HUES6 (cell line): ENCODE measurements at regions not wholly inside any gene's neighbourhood (a gene's known extent, or its start where the extent isn't known, plus 50 kb on each side); places are given as distances from the start of the nearest gene placed in this dataset.

ENCODE experiments used
- H3K27ac ChIP-seq: 2 replicates; pipeline ENCODE4 v1.7.0; 2013; ENCODE audit warnings: low read depth, mild to moderate bottlenecking, low read length, inconsistent platforms
- H3K27me3 ChIP-seq: 2 replicates; pipeline ENCODE4 v1.6.1; 2013; ENCODE audit warnings: low read length; ENCODE audit not compliant: control insufficient read depth, insufficient read depth
- H3K36me3 ChIP-seq: 2 replicates; pipeline ENCODE4 v1.6.1; 2013; ENCODE audit warnings: low read length; ENCODE audit not compliant: control insufficient read depth, insufficient read depth
- H3K4me1 ChIP-seq: 2 replicates; pipeline ENCODE4 v1.6.1; 2013; ENCODE audit warnings: low read length; ENCODE audit not compliant: control insufficient read depth, insufficient read depth
- H3K4me3 ChIP-seq: 2 replicates; pipeline ENCODE4 v1.5.1; 2013; ENCODE audit warnings: low read depth, low read length
- H3K9ac ChIP-seq: one replicate; pipeline ENCODE4 v1.6.1; 2013; ENCODE audit warnings: mild to moderate bottlenecking, low read length
- H3K9me3 ChIP-seq: 2 replicates; pipeline ENCODE4 v1.6.1; 2013; ENCODE audit warnings: low read depth, low read length; ENCODE audit not compliant: control insufficient read depth, insufficient read depth

DNA sequence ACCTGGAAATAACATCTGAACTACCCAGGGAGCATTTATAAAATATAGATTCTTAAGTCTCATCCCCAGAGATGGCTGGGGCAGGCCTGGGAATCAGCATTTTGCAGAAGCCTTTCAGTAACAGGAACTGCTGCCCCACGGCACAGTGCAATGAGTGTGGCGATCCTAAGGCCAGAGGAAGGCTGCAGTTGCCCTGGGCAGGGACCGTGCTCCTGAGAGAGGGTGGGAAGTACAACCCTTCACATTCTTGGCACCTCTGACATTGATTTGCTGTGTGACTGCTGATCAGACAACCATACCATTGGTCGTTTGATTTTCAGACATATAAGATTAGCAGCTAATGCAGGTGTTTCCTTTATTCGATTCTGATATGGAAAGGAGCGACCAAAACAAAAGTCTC, 233.6 kb downstream of the STIM2 start:
- H3K4me3 ChIP-seq = no peak overlapping the region
- no peak overlapping the region for H3K9ac ChIP-seq

GRCh38 chr4:27094783-27095182, 234.1 kb downstream of the STIM2 start:
- Histone ChIP-seq H3K36me3 (no peaks in the 10 kb centered on the region), H3K4me3 (no peak overlapping the region), H3K9ac (no peak overlapping the region), H3K4me1 (peaks cover 38% of the 10 kb centered on the region), H3K27me3 (no peaks in the 10 kb centered on the region), H3K9me3 (no peaks in the 10 kb centered on the region), H3K27ac (no peak overlapping the region)

More for the DNA sequence above, 233.6 kb downstream of the STIM2 start:
- Histone ChIP-seq H3K4me1 (peaks cover 44% of the 10 kb centered on the region), H3K27me3 (no peaks in the 10 kb centered on the region), H3K9me3 (no peaks in the 10 kb centered on the region), H3K27ac (no peak overlapping the region), H3K36me3 (no peaks in the 10 kb centered on the region)

DNA sequence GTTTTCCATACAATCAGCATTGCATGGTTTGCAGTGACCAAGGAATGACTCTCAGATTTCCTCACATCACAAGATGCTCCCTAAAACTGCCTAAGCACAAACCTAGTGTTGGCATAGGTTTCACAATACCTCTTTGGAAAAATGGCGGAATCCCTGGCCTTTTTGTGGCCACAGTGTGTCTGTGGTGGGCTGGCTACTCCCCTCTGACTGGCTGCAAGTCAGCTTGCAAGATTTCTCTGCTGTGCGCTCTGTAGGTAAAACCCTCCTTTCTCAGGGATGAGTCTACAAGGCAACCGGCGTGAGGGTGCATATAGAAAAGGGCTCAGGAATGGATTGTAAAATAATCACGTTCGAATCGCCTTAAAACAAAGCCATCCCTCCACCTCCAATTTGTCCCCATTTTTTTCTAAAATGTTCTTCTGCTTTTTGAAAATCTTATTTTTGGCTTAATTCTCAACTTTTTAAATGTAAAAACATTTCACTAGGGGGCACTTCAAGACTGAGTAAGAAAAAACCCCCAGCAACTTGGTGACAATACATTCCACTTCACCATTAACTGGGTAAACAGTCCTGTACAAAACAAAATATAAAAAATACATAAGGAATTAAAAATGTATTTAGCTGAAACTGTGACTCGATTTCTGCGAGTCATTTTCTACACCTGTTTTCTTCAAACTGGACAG, 235.6 kb downstream of the STIM2 start:
- Histone ChIP-seq H3K4me1 (peaks cover 26% of the 10 kb centered on the region), H3K4me3 (no peak overlapping the region), H3K9me3 (no peaks in the 10 kb centered on the region), H3K9ac (no peak overlapping the region), H3K27ac (no peak overlapping the region), H3K27me3 (no peaks in the 10 kb centered on the region), H3K36me3 (no peaks in the 10 kb centered on the region)

GRCh38 chr4:27098034-27098433, 237.4 kb downstream of the STIM2 start:
- no peak overlapping the region for H3K4me3 ChIP-seq
- H3K36me3 ChIP-seq = no peaks in the 10 kb centered on the region
- no peak overlapping the region for H3K9ac ChIP-seq
- H3K27ac ChIP-seq = no peak overlapping the region
- no peaks in the 10 kb centered on the region for H3K27me3 ChIP-seq
- H3K4me1 ChIP-seq = peaks cover 31% of the 10 kb centered on the region
- H3K9me3 ChIP-seq = no peaks in the 10 kb centered on the region

- Histone ChIP-seq H3K27ac (no peak overlapping the region), H3K27me3 (no peaks in the 10 kb centered on the region), H3K36me3 (no peaks in the 10 kb centered on the region), H3K4me1 (peaks cover 25% of the 10 kb centered on the region), H3K4me3 (no peak overlapping the region), H3K9ac (no peak overlapping the region), H3K9me3 (no peaks in the 10 kb centered on the region)
These were observed 240.1 kb downstream of the STIM2 start for GRCh38 chr4:27100713-27101112.

DNA sequence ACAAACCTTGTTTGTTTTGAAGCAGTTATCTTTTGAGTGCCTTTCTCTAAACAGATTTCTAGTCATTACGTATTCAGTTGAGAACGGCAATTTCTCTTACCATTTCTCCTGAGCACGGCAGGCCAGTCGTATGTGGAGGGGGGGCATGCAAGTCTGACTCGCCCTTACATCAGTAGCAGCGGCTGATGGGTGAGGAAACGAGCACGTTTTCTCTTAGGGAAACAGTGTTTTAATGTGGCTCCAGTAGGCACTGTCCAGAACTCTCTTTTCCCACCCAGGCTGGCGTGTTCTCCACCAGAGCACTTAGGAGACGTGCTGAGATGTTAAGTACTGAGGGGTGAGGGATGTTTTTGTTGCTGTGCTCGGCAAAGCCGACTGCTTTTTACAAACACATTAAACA, 240.5 kb downstream of the STIM2 start:
- Histone ChIP-seq H3K36me3 (no peaks in the 10 kb centered on the region), H3K4me3 (no peak overlapping the region), H3K4me1 (peaks cover 21% of the 10 kb centered on the region), H3K9me3 (no peaks in the 10 kb centered on the region), H3K9ac (no peak overlapping the region), H3K27me3 (no peaks in the 10 kb centered on the region), H3K27ac (no peak overlapping the region)

- peaks cover 19% of the 10 kb centered on the region for H3K4me1 ChIP-seq
- H3K27ac ChIP-seq = no peak overlapping the region
- H3K4me3 ChIP-seq = no peak overlapping the region
- no peaks in the 10 kb centered on the region for H3K27me3 ChIP-seq
- no peaks in the 10 kb centered on the region for H3K36me3 ChIP-seq
- H3K9ac ChIP-seq = no peak overlapping the region
- no peaks in the 10 kb centered on the region for H3K9me3 ChIP-seq
These were observed 240.9 kb downstream of the STIM2 start for GRCh38 chr4:27101561-27101960.

DNA sequence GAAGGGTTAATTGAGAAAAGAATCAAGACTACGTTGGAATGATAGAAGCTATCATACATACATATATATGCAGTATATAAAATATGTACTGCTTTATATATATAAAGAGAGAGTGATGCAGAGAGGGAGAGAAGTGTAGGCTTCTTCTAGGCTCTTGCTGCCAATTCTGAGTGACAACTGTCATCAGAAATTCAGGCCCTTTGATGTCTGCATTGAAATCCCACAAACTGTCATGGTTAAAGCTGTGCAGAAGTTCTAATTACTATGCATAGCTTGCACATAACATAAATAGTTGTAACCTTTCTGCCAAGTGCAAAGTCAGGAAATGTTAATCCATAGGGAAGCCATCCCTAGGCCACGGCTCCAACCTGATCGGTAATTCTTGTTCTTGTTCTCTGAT, 251.0 kb downstream of the STIM2 start:
- Histone ChIP-seq H3K9me3 (no peaks in the 10 kb centered on the region), H3K36me3 (no peaks in the 10 kb centered on the region), H3K4me3 (no peak overlapping the region), H3K9ac (no peak overlapping the region), H3K27ac (no peak overlapping the region), H3K27me3 (no peaks in the 10 kb centered on the region), H3K4me1 (no peaks in the 10 kb centered on the region)

- Histone ChIP-seq H3K4me1 (no peaks in the 10 kb centered on the region), H3K27ac (no peak overlapping the region), H3K27me3 (no peaks in the 10 kb centered on the region), H3K9me3 (no peaks in the 10 kb centered on the region), H3K36me3 (no peaks in the 10 kb centered on the region), H3K9ac (no peak overlapping the region), H3K4me3 (no peak overlapping the region)
These were observed 251.9 kb downstream of the STIM2 start for GRCh38 chr4:27112587-27112986.

- H3K4me1 ChIP-seq = no peaks in the 10 kb centered on the region
- H3K9ac ChIP-seq = no peak overlapping the region
- H3K27ac ChIP-seq = no peak overlapping the region
- H3K36me3 ChIP-seq = no peaks in the 10 kb centered on the region
- no peak overlapping the region for H3K4me3 ChIP-seq
- no peaks in the 10 kb centered on the region for H3K9me3 ChIP-seq
- no peaks in the 10 kb centered on the region for H3K27me3 ChIP-seq
These were observed 254.6 kb downstream of the STIM2 start for GRCh38 chr4:27115221-27115620.

GRCh38 chr4:27117453-27117852, 256.8 kb downstream of the STIM2 start:
- Histone ChIP-seq H3K27ac (no peak overlapping the region), H3K4me1 (peaks cover 15% of the 10 kb centered on the region), H3K4me3 (no peak overlapping the region), H3K27me3 (no peaks in the 10 kb centered on the region), H3K9ac (no peak overlapping the region), H3K9me3 (no peaks in the 10 kb centered on the region), H3K36me3 (no peaks in the 10 kb centered on the region)

DNA sequence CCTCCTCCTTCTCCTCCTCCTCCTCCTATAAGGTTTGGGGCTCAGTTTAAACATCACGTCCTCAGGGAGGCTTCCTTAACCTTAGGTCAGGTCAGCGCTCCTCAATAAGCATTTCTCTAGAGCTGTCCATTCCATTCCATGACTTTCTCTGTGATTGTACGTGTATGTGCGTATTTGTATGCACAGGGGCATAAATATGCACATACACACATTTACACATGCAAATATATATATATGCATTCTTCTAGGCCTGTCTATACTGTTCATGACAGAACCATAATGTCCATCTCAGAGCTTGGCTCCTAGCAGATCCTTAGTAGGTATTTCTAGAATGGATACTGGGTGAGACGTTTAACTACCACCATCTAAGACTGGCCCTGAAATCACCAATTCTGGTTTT, 258.6 kb downstream of the STIM2 start:
- Histone ChIP-seq H3K9me3 (no peaks in the 10 kb centered on the region), H3K27me3 (no peaks in the 10 kb centered on the region), H3K4me1 (peaks cover 31% of the 10 kb centered on the region), H3K9ac (no peak overlapping the region), H3K27ac (no peak overlapping the region), H3K4me3 (no peak overlapping the region), H3K36me3 (no peaks in the 10 kb centered on the region)
